ENCODE measurements at regions not wholly inside any gene's neighbourhood (a gene's known extent, or its start where the extent isn't known, plus 50 kb on each side); places are given as distances from the start of the nearest gene placed in this dataset.

DNA sequence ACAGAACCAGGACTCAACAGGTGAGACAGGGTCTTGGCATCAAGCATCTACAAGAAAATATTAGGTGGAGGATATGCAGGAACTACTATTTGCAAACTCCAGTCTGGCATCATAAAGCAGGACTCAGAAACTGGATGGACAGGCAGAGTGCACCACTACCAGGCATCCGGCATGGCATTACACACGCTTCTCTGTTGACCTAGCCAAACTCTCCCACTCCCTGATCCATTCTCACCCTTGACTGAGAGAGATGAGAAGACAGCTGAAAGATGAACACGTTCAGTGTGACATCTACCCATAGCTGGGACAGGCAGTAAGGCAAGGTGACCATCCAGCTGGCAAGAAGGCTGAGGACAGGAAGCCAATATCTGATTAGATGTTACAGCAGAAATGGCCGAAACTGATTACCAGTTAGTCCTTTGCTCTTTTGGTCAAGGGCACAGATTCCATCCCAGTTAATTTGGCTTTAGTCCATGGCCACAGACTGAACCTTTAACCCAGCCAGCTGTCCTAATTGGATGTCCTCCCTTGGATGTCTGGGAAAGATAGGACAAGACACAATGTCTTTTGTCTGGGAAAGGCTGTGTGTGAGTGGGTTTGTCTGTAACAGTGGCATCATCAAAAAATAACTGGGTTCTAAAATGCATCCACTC, 71.6 kb downstream of the BBS10 start:
- TF ChIP-seq POLR2A (IDR thresholded peaks at IDR 0.05), result no peak
- TF ChIP-seq, protein P1, sequence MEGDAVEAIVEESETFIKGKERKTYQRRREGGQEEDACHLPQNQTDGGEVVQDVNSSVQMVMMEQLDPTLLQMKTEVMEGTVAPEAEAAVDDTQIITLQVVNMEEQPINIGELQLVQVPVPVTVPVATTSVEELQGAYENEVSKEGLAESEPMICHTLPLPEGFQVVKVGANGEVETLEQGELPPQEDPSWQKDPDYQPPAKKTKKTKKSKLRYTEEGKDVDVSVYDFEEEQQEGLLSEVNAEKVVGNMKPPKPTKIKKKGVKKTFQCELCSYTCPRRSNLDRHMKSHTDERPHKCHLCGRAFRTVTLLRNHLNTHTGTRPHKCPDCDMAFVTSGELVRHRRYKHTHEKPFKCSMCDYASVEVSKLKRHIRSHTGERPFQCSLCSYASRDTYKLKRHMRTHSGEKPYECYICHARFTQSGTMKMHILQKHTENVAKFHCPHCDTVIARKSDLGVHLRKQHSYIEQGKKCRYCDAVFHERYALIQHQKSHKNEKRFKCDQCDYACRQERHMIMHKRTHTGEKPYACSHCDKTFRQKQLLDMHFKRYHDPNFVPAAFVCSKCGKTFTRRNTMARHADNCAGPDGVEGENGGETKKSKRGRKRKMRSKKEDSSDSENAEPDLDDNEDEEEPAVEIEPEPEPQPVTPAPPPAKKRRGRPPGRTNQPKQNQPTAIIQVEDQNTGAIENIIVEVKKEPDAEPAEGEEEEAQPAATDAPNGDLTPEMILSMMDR (IDR thresholded peaks at IDR 0.05), result no peak
